Spleen (tissue), 7 donors: ENCODE measurements at regions not wholly inside any gene's neighbourhood (a gene's known extent, or its start where the extent isn't known, plus 50 kb on each side); places are given as distances from the start of the nearest gene placed in this dataset.

Experiments used
- CTCF ChIP-seq, 11 experiments: fragments of 200-600 bp in 7 of 11; fragments of 450-650 bp in 4 of 11; sonication (generic) in 4 of 11; IDR thresholded peaks in 8 of 11; conservative IDR thresholded peaks in 3 of 11; 1 replicate in 7 of 11; 2 replicates in 4 of 11; pipeline versions ENCODE4 v1.4.0 to v1.8.0; 2016 to 2021; ENCODE audit warnings: antibody characterized with exemption in 11 of 11, inconsistent platforms in 4 of 11, mild to moderate bottlenecking in 1 of 11
- POLR2A ChIP-seq, 3 donors: fragments of 450-650 bp; IDR thresholded peaks; one replicate each; pipeline ENCODE4 v1.5.1; 2017; ENCODE audit warnings: antibody characterized with exemption in 3 of 3, mild to moderate bottlenecking in 1 of 3
- donor health status: DM: no; HTN: no; CAD: no; lungs with moderate emphysema.
- donor health status: DM: no; HTN: no; CAD: no.
- donor health status: DM: no; HTN: no; CAD: no.

- TF ChIP-seq CTCF (IDR thresholded peaks at IDR 0.05 in 8 of 11, conservative IDR thresholded peaks at IDR 0.05 in 3 of 11) (no peak), POLR2A (IDR thresholded peaks at IDR 0.05) (no peak)
These were observed 105.4 kb downstream of the ABHD5 start for GRCh38 chr3:43796041-43796596.
